GM21737 (cell line): ENCODE measurements at regions not wholly inside any gene's neighbourhood (a gene's known extent, or its start where the extent isn't known, plus 50 kb on each side); places are given as distances from the start of the nearest gene placed in this dataset.
"Not testable (repeated sequence)": the region's sequence is repeated elsewhere in the genome, so short reads cannot be mapped to it uniquely, and the experiment has no call there.

ENCODE experiments used
- ATAC-seq: cut with Tn5 transposase; IDR thresholded peaks from one replicate; pipeline ENCODE4 v1.9.1; 2021; ENCODE audit warnings: mild to moderate bottlenecking, moderate library complexity; ENCODE audit not compliant: unreplicated experiment

- no peak for ATAC-seq
These were observed 308.0 kb upstream of the C1orf174 start for GRCh38 chr1:4207842-4208692.

DNA sequence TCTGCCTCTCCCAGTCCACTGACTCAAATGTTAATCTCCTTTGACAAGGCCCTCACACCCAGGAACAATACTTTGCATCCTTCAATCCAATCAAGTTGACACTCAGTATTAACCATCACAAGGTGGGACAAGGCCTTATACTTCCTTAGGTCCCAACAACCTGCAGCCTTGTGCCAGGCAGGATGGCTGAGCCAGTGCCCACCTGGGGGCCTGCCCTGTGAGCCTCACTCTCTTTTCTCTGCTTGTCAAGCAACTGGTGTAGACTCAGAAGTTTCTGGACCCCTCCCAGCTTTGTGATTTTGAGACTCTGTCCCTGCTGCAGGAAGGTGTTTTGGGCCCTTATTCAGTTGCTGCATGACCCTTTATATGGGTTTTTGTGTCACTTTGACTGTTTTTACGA lies 310.0 kb upstream of the C1orf174 start:
- no peak for ATAC-seq

DNA sequence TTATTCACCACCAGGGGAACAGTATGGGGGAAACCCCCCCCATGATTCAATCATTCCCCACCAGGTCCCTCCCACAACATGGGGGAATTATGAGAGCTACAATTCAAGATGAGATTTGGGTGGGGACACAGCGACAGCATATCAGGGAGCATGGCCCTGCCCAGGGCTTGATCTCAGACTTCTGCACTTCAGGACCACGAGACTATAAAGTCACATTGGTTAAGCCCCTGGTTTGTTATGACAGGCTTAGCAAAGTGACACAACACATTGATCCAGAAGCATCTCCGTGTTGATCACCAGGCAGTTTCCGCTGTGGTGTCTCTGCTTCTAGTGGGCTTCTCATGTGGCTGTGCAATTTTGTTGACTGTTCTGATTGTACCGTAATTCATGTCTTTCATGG lies 312.7 kb upstream of the C1orf174 start:
- ATAC-seq = no peak

- no peak for ATAC-seq
These were observed 313.4 kb upstream of the C1orf174 start for GRCh38 chr1:4213366-4213973.

GRCh38 chr1:4214826-4215225 lies 314.8 kb upstream of the C1orf174 start:
- ATAC-seq = no peak

GRCh38 chr1:4215391-4215790 lies 315.3 kb upstream of the C1orf174 start:
- no peak for ATAC-seq

DNA sequence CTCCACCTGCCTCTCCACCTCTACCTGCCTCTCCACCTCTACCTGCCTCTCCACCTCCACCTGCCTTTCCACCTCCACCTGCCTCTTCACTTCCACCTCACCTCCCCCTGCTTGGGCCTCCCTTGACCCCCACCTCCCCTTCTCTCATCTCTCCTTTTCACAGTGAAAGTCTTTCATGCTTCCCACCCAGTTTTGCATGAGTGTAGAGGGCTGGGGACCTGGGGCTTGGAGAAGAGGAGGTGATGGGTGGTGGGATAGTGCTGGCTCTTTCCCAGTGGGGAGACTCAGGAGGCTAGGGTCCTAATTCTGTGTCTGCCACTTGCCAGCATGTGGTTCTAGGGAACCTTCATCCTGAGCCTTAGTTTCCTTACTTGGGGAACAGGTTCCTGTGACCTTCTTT lies 316.2 kb upstream of the C1orf174 start:
- no peak for ATAC-seq

- no peak for ATAC-seq
These were observed 318.5 kb upstream of the C1orf174 start for GRCh38 chr1:4218619-4219018.

DNA sequence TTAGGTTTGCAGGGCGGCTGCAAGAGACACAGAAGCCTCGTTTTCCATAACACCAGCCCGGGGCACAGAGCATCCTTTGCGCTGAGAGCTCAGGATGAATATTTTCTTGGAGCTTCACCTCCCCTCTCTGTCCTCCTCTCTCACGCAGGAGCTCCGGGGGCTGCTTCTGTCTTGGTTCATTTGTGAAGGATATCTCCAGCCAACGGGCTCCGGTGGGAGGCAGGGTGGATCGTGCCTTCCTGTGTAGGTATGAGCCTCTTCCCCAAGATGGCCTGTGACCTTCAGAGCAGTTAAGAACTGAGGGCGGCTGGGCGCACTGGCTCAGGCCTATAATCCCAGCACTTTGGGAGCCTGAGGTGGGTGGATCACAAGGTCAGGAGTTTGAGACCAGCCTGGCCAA lies 319.0 kb upstream of the C1orf174 start:
- ATAC-seq = no peak

- ATAC-seq = no peak
These were observed 319.8 kb upstream of the C1orf174 start for GRCh38 chr1:4219826-4220225.

GRCh38 chr1:4220362-4220761 lies 320.3 kb upstream of the C1orf174 start:
- ATAC-seq = no peak

DNA sequence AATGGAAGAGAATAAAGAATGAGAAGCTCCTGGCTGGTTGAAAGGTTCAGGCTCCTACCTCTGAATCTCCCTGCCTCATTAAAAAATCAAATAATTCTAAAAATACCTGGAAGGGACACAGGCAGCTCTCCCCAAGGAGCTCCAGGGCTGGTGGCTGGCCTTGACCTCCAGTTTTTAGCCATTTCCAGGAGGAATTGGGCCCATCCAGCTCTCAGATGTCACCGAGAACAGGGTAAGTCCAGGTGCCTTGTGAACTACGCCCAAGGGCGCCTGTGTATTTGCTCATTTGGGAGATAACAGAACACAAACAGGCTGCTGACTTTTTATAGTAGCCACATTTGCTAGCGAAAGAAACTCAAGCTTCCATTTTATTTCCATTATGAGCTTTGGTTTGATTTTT lies 321.0 kb upstream of the C1orf174 start:
- ATAC-seq = no peak

DNA sequence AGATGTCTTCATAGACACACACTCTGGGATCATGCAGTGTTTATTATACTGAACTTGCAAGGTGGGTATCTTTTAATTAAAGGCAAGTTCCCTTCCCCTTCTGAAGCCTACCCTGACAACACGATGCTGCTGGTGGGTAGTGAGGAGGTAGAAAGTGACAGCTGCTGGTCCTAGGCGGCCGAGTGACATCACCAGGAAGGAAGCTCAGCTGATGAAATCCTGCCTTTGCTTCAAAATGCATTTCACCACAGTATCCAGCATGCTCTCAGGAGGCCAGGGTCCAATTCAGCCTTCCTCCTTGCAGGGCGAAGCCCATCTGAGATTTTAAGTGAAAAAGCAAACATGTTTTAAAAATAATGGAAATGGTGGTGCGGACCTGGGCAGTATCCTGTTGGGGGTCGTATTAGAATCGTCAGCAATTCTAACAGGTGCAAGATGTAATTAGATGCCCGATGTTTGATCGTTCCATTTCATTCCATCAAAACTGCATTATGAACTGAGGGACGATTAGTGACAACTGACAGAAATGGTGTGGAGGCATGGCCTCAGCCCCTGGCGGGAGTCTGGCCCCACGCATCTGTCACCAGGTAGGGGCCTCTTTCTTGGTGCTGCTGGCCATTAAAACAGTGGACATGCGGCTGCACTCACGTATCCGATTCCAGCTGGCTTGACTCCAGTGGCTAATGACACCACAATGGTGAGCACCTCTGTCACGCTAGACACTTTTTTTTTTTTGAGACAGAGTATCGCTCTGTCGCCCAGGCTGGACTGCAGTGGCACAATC lies 324.8 kb upstream of the C1orf174 start:
- no peak for ATAC-seq

DNA sequence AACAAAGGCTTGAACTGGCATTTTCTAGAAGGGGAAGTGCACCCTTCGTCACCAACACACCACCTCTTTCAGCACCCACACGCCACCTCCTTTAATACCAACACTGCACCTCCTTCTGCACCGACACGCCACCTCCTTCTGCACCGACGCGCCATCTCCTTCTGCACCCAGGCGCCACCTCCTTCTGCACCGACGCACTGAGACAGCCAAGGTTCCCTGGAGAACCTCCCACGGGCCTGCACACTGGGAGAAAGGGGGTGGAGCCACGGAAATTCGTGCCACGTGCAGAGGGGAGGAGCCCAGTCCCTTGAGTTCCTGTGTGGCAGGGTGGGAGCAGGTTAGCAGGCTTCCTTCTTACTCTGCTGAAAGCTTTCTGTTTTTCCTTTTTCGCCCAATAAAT lies 327.9 kb upstream of the C1orf174 start:
- ATAC-seq = no peak

- ATAC-seq = no peak
These were observed 353.9 kb upstream of the C1orf174 start for GRCh38 chr1:4253935-4254334.

- ATAC-seq = no peak
These were observed 356.3 kb upstream of the C1orf174 start for GRCh38 chr1:4256351-4256750.

DNA sequence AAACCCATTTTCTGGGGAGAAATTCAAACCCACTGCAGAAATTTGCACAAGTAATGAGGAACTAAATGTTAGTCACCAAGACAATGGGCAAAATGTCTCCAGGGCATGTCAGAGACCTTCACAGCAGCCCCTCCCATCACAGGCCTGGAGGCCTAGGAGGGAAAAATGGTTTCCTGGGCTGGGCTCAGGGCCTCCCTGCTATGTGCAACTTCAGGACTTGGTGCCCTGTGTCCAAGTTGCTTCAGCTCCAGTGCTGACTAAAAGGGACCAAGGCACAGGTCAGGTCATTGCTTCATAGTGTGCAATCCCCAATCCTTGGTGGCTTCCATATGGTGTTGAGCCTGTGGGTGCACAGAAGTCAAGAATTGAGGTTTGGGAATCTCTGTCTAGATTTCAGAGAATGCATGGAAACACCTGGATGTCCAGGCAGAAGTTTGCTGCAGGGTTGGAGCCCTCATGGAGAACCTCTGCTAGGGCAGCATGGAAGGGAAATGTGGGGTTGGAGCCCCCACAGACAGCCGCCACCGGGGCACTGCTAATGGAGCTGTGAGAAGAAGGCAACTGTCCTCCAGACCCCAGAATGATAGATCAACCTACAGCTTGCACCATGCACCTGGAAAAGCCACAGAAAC lies 358.2 kb upstream of the C1orf174 start:
- ATAC-seq = not testable (repeated sequence)

- ATAC-seq = no peak
These were observed 361.3 kb upstream of the C1orf174 start for GRCh38 chr1:4261327-4261726.

DNA sequence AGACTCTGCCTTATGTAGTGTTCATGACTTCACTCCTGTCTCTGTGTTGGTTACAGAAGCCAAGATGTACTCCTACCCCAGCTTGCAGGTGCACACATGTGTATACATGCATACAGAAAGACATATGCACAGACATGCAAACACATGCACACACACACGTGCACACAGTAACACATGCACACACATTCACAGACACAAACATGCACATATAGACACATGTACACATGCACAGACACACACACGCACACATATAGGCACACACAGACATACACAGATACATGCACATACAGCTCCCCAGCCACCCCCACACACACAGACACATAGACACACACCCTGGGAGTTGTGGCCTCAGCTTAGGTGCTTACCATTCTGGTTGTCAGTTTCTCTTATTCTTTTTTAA lies 362.6 kb upstream of the C1orf174 start:
- no peak for ATAC-seq

- ATAC-seq = no peak
These were observed 363.6 kb upstream of the C1orf174 start for GRCh38 chr1:4263699-4264098.

GRCh38 chr1:4265836-4266235 lies 365.8 kb upstream of the C1orf174 start:
- no peak for ATAC-seq
